ENCODE measurements at regions not wholly inside any gene's neighbourhood (a gene's known extent, or its start where the extent isn't known, plus 50 kb on each side); places are given as distances from the start of the nearest gene placed in this dataset.

- peaks cover 11% of the 10 kb centered on the region for H3K27me3 ChIP-seq (replicated peaks; ENCODE audit: control insufficient read depth, insufficient read depth, low read length)
- H3K4me3 ChIP-seq (ENCODE audit: low read length): no peak overlapping the region
- peaks cover 2% of the 10 kb centered on the region for H3K9me3 ChIP-seq (ENCODE audit: control insufficient read depth, low read length)
- no peaks in the 10 kb centered on the region for H3K4me1 ChIP-seq (ENCODE audit: control insufficient read depth, insufficient read depth, low read length)
- no peak for DNase-seq (ENCODE audit: low read depth)
- no peak overlapping the region for H3K9ac ChIP-seq (ENCODE audit: low read length)
- H3K36me3 ChIP-seq (ENCODE audit: control insufficient read depth, insufficient read depth, low read length, severe bottlenecking): no peaks in the 10 kb centered on the region
Observed at GRCh38 chr16:73365016-73365551, 317.2 kb upstream of the ZFHX3 start.

GRCh38 chr16:73364413-73364812, 316.5 kb upstream of the ZFHX3 start:
- H3K4me1 ChIP-seq (ENCODE audit: control insufficient read depth, insufficient read depth, low read length): no peaks in the 10 kb centered on the region
- no peaks in the 10 kb centered on the region for H3K36me3 ChIP-seq (ENCODE audit: control insufficient read depth, insufficient read depth, low read length, severe bottlenecking)
- H3K9ac ChIP-seq (ENCODE audit: low read length): no peak overlapping the region
- H3K27me3 ChIP-seq (replicated peaks; ENCODE audit: control insufficient read depth, insufficient read depth, low read length): peaks cover 8% of the 10 kb centered on the region
- H3K9me3 ChIP-seq (ENCODE audit: control insufficient read depth, low read length): peaks cover 2% of the 10 kb centered on the region
- H3K4me3 ChIP-seq (ENCODE audit: low read length): no peak overlapping the region
- no peak for DNase-seq (ENCODE audit: low read depth)

GRCh38 chr16:73361061-73361460, 313.1 kb upstream of the ZFHX3 start:
- no peak for DNase-seq (ENCODE audit: low read depth)
- no peak overlapping the region for H3K9ac ChIP-seq (ENCODE audit: low read length)
- no peak overlapping the region for H3K4me3 ChIP-seq (ENCODE audit: low read length)
- H3K9me3 ChIP-seq (ENCODE audit: control insufficient read depth, low read length): peaks cover 2% of the 10 kb centered on the region
- H3K4me1 ChIP-seq (ENCODE audit: control insufficient read depth, insufficient read depth, low read length): no peaks in the 10 kb centered on the region
- H3K36me3 ChIP-seq (ENCODE audit: control insufficient read depth, insufficient read depth, low read length, severe bottlenecking): no peaks in the 10 kb centered on the region
- H3K27me3 ChIP-seq (replicated peaks; ENCODE audit: control insufficient read depth, insufficient read depth, low read length): peaks cover 8% of the 10 kb centered on the region

- Histone ChIP-seq H3K27me3 (replicated peaks; ENCODE audit: control insufficient read depth, insufficient read depth, low read length) (peaks cover 7% of the 10 kb centered on the region), H3K36me3 (ENCODE audit: control insufficient read depth, insufficient read depth, low read length, severe bottlenecking) (no peaks in the 10 kb centered on the region), H3K9ac (ENCODE audit: low read length) (no peak overlapping the region), H3K4me1 (ENCODE audit: control insufficient read depth, insufficient read depth, low read length) (no peaks in the 10 kb centered on the region), H3K4me3 (ENCODE audit: low read length) (no peak overlapping the region), H3K9me3 (ENCODE audit: control insufficient read depth, low read length) (no peaks in the 10 kb centered on the region)
- no peak for DNase-seq (ENCODE audit: low read depth)
Observed at GRCh38 chr16:73356401-73357079, 308.6 kb upstream of the ZFHX3 start.

- no peak for DNase-seq (ENCODE audit: low read depth)
- H3K4me1 ChIP-seq (ENCODE audit: control insufficient read depth, insufficient read depth, low read length): no peaks in the 10 kb centered on the region
- H3K9ac ChIP-seq (ENCODE audit: low read length): no peak overlapping the region
- H3K27me3 ChIP-seq (replicated peaks; ENCODE audit: control insufficient read depth, insufficient read depth, low read length): peaks cover 7% of the 10 kb centered on the region
- no peaks in the 10 kb centered on the region for H3K9me3 ChIP-seq (ENCODE audit: control insufficient read depth, low read length)
- no peak overlapping the region for H3K4me3 ChIP-seq (ENCODE audit: low read length)
- no peaks in the 10 kb centered on the region for H3K36me3 ChIP-seq (ENCODE audit: control insufficient read depth, insufficient read depth, low read length, severe bottlenecking)
Observed at GRCh38 chr16:73355981-73356380, 308.1 kb upstream of the ZFHX3 start.

- H3K4me3 ChIP-seq (ENCODE audit: low read length): no peak overlapping the region
- no peaks in the 10 kb centered on the region for H3K9me3 ChIP-seq (ENCODE audit: control insufficient read depth, low read length)
- no peaks in the 10 kb centered on the region for H3K36me3 ChIP-seq (ENCODE audit: control insufficient read depth, insufficient read depth, low read length, severe bottlenecking)
- H3K27me3 ChIP-seq (replicated peaks; ENCODE audit: control insufficient read depth, insufficient read depth, low read length): peaks cover 7% of the 10 kb centered on the region
- DNase-seq (ENCODE audit: low read depth): no peak
- no peak overlapping the region for H3K9ac ChIP-seq (ENCODE audit: low read length)
- H3K4me1 ChIP-seq (ENCODE audit: control insufficient read depth, insufficient read depth, low read length): no peaks in the 10 kb centered on the region
Observed at GRCh38 chr16:73354434-73354833, 306.5 kb upstream of the ZFHX3 start.

GRCh38 chr16:73350707-73351452, 303.0 kb upstream of the ZFHX3 start:
- no peak for DNase-seq (ENCODE audit: low read depth)
- Histone ChIP-seq H3K4me3 (ENCODE audit: low read length) (no peak overlapping the region), H3K9me3 (ENCODE audit: control insufficient read depth, low read length) (no peaks in the 10 kb centered on the region), H3K27me3 (replicated peaks; ENCODE audit: control insufficient read depth, insufficient read depth, low read length) (peaks cover 7% of the 10 kb centered on the region), H3K4me1 (ENCODE audit: control insufficient read depth, insufficient read depth, low read length) (no peaks in the 10 kb centered on the region), H3K9ac (ENCODE audit: low read length) (no peak overlapping the region), H3K36me3 (ENCODE audit: control insufficient read depth, insufficient read depth, low read length, severe bottlenecking) (no peaks in the 10 kb centered on the region)

GRCh38 chr16:73347500-73348375, 299.8 kb upstream of the ZFHX3 start:
- no peak for DNase-seq (ENCODE audit: low read depth)
- no peak overlapping the region for H3K4me3 ChIP-seq (ENCODE audit: low read length)
- no peak overlapping the region for H3K9ac ChIP-seq (ENCODE audit: low read length)
- H3K27me3 ChIP-seq (replicated peaks; ENCODE audit: control insufficient read depth, insufficient read depth, low read length): no peaks in the 10 kb centered on the region
- H3K36me3 ChIP-seq (ENCODE audit: control insufficient read depth, insufficient read depth, low read length, severe bottlenecking): no peaks in the 10 kb centered on the region
- no peaks in the 10 kb centered on the region for H3K9me3 ChIP-seq (ENCODE audit: control insufficient read depth, low read length)
- no peaks in the 10 kb centered on the region for H3K4me1 ChIP-seq (ENCODE audit: control insufficient read depth, insufficient read depth, low read length)

- Histone ChIP-seq H3K4me3 (ENCODE audit: low read length) (no peak overlapping the region), H3K9ac (ENCODE audit: low read length) (no peak overlapping the region), H3K9me3 (ENCODE audit: control insufficient read depth, low read length) (no peaks in the 10 kb centered on the region), H3K4me1 (ENCODE audit: control insufficient read depth, insufficient read depth, low read length) (no peaks in the 10 kb centered on the region), H3K27me3 (replicated peaks; ENCODE audit: control insufficient read depth, insufficient read depth, low read length) (no peaks in the 10 kb centered on the region), H3K36me3 (ENCODE audit: control insufficient read depth, insufficient read depth, low read length, severe bottlenecking) (no peaks in the 10 kb centered on the region)
- no peak for DNase-seq (ENCODE audit: low read depth)
Observed at GRCh38 chr16:73339821-73340220, 291.9 kb upstream of the ZFHX3 start.

GRCh38 chr16:73337373-73338296, 289.7 kb upstream of the ZFHX3 start:
- H3K9ac ChIP-seq (ENCODE audit: low read length): no peak overlapping the region
- no peak for DNase-seq (ENCODE audit: low read depth)
- H3K4me3 ChIP-seq (ENCODE audit: low read length): no peak overlapping the region
- no peaks in the 10 kb centered on the region for H3K27me3 ChIP-seq (replicated peaks; ENCODE audit: control insufficient read depth, insufficient read depth, low read length)
- no peaks in the 10 kb centered on the region for H3K36me3 ChIP-seq (ENCODE audit: control insufficient read depth, insufficient read depth, low read length, severe bottlenecking)
- H3K9me3 ChIP-seq (ENCODE audit: control insufficient read depth, low read length): no peaks in the 10 kb centered on the region
- no peaks in the 10 kb centered on the region for H3K4me1 ChIP-seq (ENCODE audit: control insufficient read depth, insufficient read depth, low read length)

All from adipocyte (in vitro differentiated cells).